Gastroesophageal sphincter (tissue), 3 donors: ENCODE measurements at regions not wholly inside any gene's neighbourhood (a gene's known extent, or its start where the extent isn't known, plus 50 kb on each side); places are given as distances from the start of the nearest gene placed in this dataset.

ENCODE experiments used
- EP300 ChIP-seq: sonication (generic); formaldehyde crosslinking; IDR thresholded peaks from one replicate; pipeline ENCODE4 v1.6.1; 2017; ENCODE audit warnings: antibody characterized with exemption, mild to moderate bottlenecking
- TF ChIP-seq, protein P1 (sequence below), 4 experiments: fragments of 200-600 bp in 2 of 4; fragments of 450-650 bp in 2 of 4; sonication (generic) in 1 of 4; IDR thresholded peaks; one replicate each; pipeline ENCODE4 v1.5.1; 2017 to 2019; ENCODE audit warnings: antibody characterized with exemption in 4 of 4, mild to moderate bottlenecking in 2 of 4, moderate library complexity in 2 of 4

GRCh38 chr4:17058916-17059741 is 160.7 kb upstream of the LDB2 start:
- no peak for TF ChIP-seq EP300
- TF ChIP-seq, protein P1, sequence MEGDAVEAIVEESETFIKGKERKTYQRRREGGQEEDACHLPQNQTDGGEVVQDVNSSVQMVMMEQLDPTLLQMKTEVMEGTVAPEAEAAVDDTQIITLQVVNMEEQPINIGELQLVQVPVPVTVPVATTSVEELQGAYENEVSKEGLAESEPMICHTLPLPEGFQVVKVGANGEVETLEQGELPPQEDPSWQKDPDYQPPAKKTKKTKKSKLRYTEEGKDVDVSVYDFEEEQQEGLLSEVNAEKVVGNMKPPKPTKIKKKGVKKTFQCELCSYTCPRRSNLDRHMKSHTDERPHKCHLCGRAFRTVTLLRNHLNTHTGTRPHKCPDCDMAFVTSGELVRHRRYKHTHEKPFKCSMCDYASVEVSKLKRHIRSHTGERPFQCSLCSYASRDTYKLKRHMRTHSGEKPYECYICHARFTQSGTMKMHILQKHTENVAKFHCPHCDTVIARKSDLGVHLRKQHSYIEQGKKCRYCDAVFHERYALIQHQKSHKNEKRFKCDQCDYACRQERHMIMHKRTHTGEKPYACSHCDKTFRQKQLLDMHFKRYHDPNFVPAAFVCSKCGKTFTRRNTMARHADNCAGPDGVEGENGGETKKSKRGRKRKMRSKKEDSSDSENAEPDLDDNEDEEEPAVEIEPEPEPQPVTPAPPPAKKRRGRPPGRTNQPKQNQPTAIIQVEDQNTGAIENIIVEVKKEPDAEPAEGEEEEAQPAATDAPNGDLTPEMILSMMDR (IDR thresholded peaks at IDR 0.05) = no peak
